ENCODE measurements at regions not wholly inside any gene's neighbourhood (a gene's known extent, or its start where the extent isn't known, plus 50 kb on each side); places are given as distances from the start of the nearest gene placed in this dataset.

DNA sequence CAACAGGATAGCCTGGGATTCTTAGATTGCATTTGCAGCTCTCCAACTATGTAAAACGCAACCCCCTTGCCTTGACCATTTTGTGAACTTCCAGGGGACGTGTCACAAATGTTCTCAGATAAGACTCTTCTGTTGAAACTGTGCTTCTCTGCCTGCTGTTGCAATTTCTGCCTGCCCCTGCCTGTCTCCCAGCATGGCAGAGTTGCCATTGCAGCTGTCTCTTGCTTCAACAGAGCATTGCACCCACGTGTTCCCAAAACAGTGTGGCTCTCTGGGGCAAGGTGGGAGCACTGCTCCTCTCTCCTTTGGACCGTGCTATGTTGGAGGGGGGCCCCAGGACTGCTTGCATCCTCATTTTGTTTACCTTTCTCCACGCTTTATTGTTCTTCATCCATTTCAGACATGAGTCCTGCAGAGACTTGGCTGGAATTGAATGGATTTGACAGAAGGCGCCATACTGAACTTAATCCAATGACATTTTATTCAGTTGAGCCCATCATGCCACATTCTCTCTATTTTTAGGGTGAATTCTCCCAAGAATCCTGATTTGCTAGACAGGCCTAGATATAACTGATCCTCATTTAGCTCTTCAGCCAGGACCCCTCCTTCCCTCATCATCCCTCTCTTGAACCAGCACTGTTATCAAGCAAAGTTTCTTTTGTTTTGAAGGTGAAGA, 90.7 kb downstream of the MAT2B start:
- Histone ChIP-seq H3K4me3 (ENCODE audit: low read depth in 1 of 5, low read length in 5 of 5) (no peak overlapping the region), H3K27ac (ENCODE audit: low read depth, low read length) (no peak overlapping the region), H3K9ac (ENCODE audit: low read length in 5 of 5) (no peak overlapping the region), H3K27me3 (ENCODE audit: control insufficient read depth in 5 of 5, insufficient read depth in 4 of 5, low read length in 5 of 5) (peaks cover 0 to 5% (median 0%) of the 10 kb centered on the region in 5 donors), H3K36me3 (ENCODE audit: control insufficient read depth in 5 of 5, insufficient read depth in 5 of 5, low read length in 5 of 5) (no peaks in the 10 kb centered on the region), H3K4me1 (ENCODE audit: control insufficient read depth in 5 of 5, insufficient read depth in 5 of 5, low read length in 5 of 5) (no peaks in the 10 kb centered on the region), H3K9me3 (ENCODE audit: control insufficient read depth in 5 of 5, low read length in 5 of 5) (no peaks in the 10 kb centered on the region)

DNA sequence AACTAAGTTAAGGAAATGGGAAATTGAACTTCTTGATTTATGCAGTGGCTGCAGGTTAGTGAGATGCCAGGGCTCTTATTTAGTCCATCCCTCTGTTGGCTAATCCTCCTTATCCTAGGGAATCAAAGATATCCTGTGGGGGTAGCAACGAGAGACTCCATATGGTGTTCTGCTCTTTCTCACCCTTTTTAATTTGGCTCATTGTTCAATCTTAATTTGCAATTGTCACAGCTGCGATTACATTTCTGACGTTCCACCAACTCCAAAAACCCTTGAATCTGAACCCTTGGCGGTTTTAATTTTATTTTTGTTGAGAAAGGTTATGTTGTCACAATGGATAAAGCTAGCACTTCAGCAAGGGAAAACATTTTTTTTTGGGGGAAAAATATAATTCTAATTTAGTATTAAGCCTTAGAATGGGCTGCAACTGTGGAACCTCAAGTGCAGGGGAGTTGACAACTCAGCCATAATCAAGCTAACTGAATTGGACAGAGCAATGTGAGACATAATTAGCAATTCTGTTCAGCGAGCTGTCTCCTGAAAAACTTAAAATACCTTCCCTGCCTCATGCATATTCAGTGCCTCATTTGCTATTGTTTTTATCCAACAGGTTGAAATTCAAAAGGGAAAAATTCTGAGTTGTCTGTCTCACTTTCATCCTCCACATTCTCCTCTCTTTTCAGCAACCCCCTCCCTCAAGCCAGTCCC, 91.3 kb downstream of the MAT2B start:
- Histone ChIP-seq H3K36me3 (ENCODE audit: control insufficient read depth in 5 of 5, insufficient read depth in 5 of 5, low read length in 5 of 5) (no peaks in the 10 kb centered on the region), H3K4me3 (ENCODE audit: low read depth in 1 of 5, low read length in 5 of 5) (no peak overlapping the region), H3K9ac (ENCODE audit: low read length in 5 of 5) (no peak overlapping the region), H3K27ac (ENCODE audit: low read depth, low read length) (no peak overlapping the region), H3K9me3 (ENCODE audit: control insufficient read depth in 5 of 5, low read length in 5 of 5) (no peaks in the 10 kb centered on the region), H3K4me1 (ENCODE audit: control insufficient read depth in 5 of 5, insufficient read depth in 5 of 5, low read length in 5 of 5) (no peaks in the 10 kb centered on the region), H3K27me3 (ENCODE audit: control insufficient read depth in 5 of 5, insufficient read depth in 4 of 5, low read length in 5 of 5) (peaks cover 0 to 5% (median 0%) of the 10 kb centered on the region in 5 donors)

DNA sequence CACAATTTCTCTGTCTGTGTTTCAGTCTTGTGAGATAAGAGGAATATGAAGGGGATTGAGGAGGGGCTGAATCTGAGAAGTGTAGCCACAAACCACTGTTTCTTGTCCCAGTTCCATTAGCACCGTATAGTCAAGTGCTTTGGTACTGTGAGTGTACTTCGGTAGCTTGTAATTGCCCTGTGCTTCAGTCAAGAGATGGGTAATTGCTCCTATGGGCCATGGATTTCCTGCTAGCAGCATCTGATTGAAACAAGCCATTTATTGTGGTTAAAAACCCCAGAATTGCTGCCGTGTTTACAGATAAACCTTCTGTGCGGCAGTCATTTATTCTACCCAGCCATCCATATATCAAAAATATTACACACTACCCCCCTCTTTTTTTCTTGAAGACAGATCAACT, 98.6 kb downstream of the MAT2B start:
- Histone ChIP-seq H3K9ac (ENCODE audit: low read length in 5 of 5) (no peak overlapping the region), H3K36me3 (ENCODE audit: control insufficient read depth in 5 of 5, insufficient read depth in 5 of 5, low read length in 5 of 5) (no peaks in the 10 kb centered on the region), H3K4me1 (ENCODE audit: control insufficient read depth in 5 of 5, insufficient read depth in 5 of 5, low read length in 5 of 5) (no peaks in the 10 kb centered on the region), H3K27me3 (ENCODE audit: control insufficient read depth in 5 of 5, insufficient read depth in 4 of 5, low read length in 5 of 5) (no peaks in the 10 kb centered on the region), H3K4me3 (ENCODE audit: low read depth in 1 of 5, low read length in 5 of 5) (no peak overlapping the region), H3K27ac (ENCODE audit: low read depth, low read length) (no peak overlapping the region), H3K9me3 (ENCODE audit: control insufficient read depth in 5 of 5, low read length in 5 of 5) (no peaks in the 10 kb centered on the region)

DNA sequence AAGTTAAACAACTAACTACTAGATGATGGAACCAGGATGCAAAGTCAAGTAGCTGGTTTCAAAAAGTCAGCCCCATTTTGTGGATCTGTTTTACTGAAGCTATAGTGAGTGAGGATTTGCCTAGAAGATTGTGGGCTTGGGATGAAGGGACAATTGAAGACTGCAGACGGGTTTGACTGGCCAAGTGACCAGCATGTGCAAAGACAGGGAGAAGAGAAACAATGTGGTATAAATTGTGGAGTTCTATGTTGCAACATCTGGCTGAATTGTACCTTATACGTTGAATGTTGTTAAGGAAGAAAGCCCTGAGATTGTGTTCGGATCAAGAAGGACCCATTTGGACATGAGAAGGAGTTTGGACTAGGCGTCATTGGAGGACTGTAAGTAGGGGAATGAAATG, 101.8 kb downstream of the MAT2B start:
- Histone ChIP-seq H3K27me3 (ENCODE audit: control insufficient read depth in 5 of 5, insufficient read depth in 4 of 5, low read length in 5 of 5) (no peaks in the 10 kb centered on the region), H3K9me3 (ENCODE audit: control insufficient read depth in 5 of 5, low read length in 5 of 5) (peaks cover 0 to 5% (median 0%) of the 10 kb centered on the region in 5 donors), H3K9ac (ENCODE audit: low read length in 5 of 5) (no peak overlapping the region), H3K36me3 (ENCODE audit: control insufficient read depth in 5 of 5, insufficient read depth in 5 of 5, low read length in 5 of 5) (no peaks in the 10 kb centered on the region), H3K4me3 (ENCODE audit: low read depth in 1 of 5, low read length in 5 of 5) (no peak overlapping the region), H3K4me1 (ENCODE audit: control insufficient read depth in 5 of 5, insufficient read depth in 5 of 5, low read length in 5 of 5) (no peaks in the 10 kb centered on the region), H3K27ac (ENCODE audit: low read depth, low read length) (no peak overlapping the region)

DNA sequence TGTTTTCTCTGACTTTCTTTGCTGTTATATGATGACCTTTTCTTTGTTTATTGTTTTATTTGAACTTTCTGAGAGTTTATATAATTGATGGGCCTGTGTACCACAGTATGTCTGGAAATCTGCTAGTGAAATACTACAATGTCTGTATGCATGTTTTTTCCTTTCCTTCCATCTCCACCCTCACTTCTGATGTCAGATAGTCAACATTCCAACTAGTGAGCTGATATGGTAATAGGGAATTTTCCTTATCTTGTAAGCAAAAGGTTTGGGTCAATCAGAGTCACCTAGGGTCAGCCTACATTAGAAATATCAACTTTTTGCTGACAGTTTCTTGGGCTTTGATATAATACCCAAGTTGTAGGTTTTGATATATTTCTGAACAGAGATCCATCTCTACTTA, 103.2 kb downstream of the MAT2B start:
- Histone ChIP-seq H3K27me3 (ENCODE audit: control insufficient read depth in 5 of 5, insufficient read depth in 4 of 5, low read length in 5 of 5) (no peaks in the 10 kb centered on the region), H3K4me3 (ENCODE audit: low read depth in 1 of 5, low read length in 5 of 5) (no peak overlapping the region)

DNA sequence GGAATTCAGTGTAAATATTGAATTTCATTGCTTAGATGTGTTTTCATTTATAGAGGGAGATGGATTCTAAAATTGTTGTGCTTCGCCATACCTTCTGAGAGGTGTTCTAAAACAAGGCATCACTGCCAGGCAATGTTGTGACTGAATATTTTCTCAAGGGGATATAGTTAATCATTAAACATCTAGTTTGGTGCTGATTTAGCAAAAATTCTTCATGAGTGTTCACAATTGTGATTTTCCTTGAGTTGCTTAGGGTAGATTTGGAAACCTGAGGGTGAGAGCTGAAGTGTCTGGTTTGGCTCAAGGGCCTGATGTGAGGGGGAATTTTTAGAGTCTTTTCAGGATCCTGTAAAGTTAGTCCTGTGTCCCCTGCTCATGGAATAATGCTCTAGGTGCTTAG, 104.5 kb downstream of the MAT2B start:
- Histone ChIP-seq H3K9ac (ENCODE audit: low read length in 5 of 5) (no peak overlapping the region), H3K36me3 (ENCODE audit: control insufficient read depth in 5 of 5, insufficient read depth in 5 of 5, low read length in 5 of 5) (no peaks in the 10 kb centered on the region), H3K9me3 (ENCODE audit: control insufficient read depth in 5 of 5, low read length in 5 of 5) (peaks cover 0 to 5% (median 0%) of the 10 kb centered on the region in 5 donors), H3K4me3 (ENCODE audit: low read depth in 1 of 5, low read length in 5 of 5) (no peak overlapping the region), H3K27me3 (ENCODE audit: control insufficient read depth in 5 of 5, insufficient read depth in 4 of 5, low read length in 5 of 5) (no peaks in the 10 kb centered on the region), H3K4me1 (ENCODE audit: control insufficient read depth in 5 of 5, insufficient read depth in 5 of 5, low read length in 5 of 5) (no peaks in the 10 kb centered on the region), H3K27ac (ENCODE audit: low read depth, low read length) (no peak overlapping the region)

More for the DNA sequence above, 103.2 kb downstream of the MAT2B start:
- no peak overlapping the region for H3K27ac ChIP-seq (ENCODE audit: low read depth, low read length)
- no peaks in the 10 kb centered on the region for H3K36me3 ChIP-seq (ENCODE audit: control insufficient read depth in 5 of 5, insufficient read depth in 5 of 5, low read length in 5 of 5)
- no peaks in the 10 kb centered on the region for H3K4me1 ChIP-seq (ENCODE audit: control insufficient read depth in 5 of 5, insufficient read depth in 5 of 5, low read length in 5 of 5)
- H3K9me3 ChIP-seq (ENCODE audit: control insufficient read depth in 5 of 5, low read length in 5 of 5), result peaks cover 0 to 5% (median 0%) of the 10 kb centered on the region in 5 donors
- no peak overlapping the region for H3K9ac ChIP-seq (ENCODE audit: low read length in 5 of 5)

DNA sequence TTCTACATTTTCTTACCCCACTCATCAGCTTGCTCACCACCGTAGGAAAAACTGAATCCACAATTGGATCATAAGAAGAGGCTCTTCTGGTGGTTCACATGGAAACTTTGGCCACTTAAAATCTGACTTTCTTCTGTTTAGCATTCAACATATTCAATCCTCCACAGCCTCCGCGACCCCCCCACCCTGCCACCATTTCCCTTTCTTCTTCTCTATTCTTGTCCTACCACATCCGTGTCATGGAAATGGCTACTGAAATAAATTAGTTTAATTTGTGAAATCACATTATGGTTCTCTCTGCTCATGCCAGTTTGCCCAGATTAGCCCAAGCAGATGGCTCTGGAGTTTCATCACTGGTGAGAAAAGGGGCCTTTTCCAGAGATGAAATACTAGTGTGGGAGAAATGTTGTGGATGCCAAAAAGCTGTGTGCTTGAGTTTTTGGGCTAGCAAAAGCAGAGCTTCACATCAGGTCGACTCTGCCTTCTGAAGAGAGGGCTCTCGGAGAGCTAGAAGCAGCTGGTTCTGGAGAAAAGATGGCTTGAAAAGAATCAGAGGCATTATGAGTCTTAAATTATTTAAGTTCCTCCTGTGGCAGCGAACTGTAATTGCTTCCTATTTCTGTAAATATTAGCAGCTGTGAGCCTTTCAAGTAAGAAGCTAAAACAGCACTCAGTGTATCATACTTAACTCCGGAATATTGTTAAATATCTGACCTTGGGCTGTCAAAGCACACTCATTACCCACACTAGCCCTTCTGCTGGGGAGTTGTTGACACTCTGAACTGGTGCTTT, 107.1 kb downstream of the MAT2B start:
- Histone ChIP-seq H3K4me3 (ENCODE audit: low read depth in 1 of 5, low read length in 5 of 5) (no peak overlapping the region), H3K27ac (ENCODE audit: low read depth, low read length) (no peak overlapping the region), H3K9ac (ENCODE audit: low read length in 5 of 5) (no peak overlapping the region), H3K36me3 (ENCODE audit: control insufficient read depth in 5 of 5, insufficient read depth in 5 of 5, low read length in 5 of 5) (no peaks in the 10 kb centered on the region), H3K27me3 (ENCODE audit: control insufficient read depth in 5 of 5, insufficient read depth in 4 of 5, low read length in 5 of 5) (no peaks in the 10 kb centered on the region), H3K4me1 (ENCODE audit: control insufficient read depth in 5 of 5, insufficient read depth in 5 of 5, low read length in 5 of 5) (no peaks in the 10 kb centered on the region), H3K9me3 (ENCODE audit: control insufficient read depth in 5 of 5, low read length in 5 of 5) (peaks cover 0 to 5% (median 0%) of the 10 kb centered on the region in 5 donors)

DNA sequence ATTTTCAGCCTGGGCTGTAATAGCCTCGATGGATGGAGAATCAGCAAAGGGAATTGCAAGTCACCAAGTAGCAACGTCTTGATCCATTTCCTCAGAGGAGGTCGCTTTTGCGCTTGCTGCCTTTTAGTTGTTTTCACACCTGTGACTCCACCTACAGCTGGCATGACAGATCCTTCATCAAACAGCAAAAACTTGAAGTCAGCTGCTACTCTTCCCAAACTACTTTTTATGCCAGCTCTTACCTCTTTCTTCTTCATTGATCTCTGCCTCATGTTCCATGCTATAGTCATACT, 107.7 kb downstream of the MAT2B start:
- Histone ChIP-seq H3K4me1 (ENCODE audit: control insufficient read depth in 5 of 5, insufficient read depth in 5 of 5, low read length in 5 of 5) (no peaks in the 10 kb centered on the region), H3K9me3 (ENCODE audit: control insufficient read depth in 5 of 5, low read length in 5 of 5) (peaks cover 0 to 5% (median 0%) of the 10 kb centered on the region in 5 donors), H3K9ac (ENCODE audit: low read length in 5 of 5) (no peak overlapping the region), H3K36me3 (ENCODE audit: control insufficient read depth in 5 of 5, insufficient read depth in 5 of 5, low read length in 5 of 5) (no peaks in the 10 kb centered on the region), H3K27ac (ENCODE audit: low read depth, low read length) (no peak overlapping the region), H3K27me3 (ENCODE audit: control insufficient read depth in 5 of 5, insufficient read depth in 4 of 5, low read length in 5 of 5) (no peaks in the 10 kb centered on the region), H3K4me3 (ENCODE audit: low read depth in 1 of 5, low read length in 5 of 5) (no peak overlapping the region)

DNA sequence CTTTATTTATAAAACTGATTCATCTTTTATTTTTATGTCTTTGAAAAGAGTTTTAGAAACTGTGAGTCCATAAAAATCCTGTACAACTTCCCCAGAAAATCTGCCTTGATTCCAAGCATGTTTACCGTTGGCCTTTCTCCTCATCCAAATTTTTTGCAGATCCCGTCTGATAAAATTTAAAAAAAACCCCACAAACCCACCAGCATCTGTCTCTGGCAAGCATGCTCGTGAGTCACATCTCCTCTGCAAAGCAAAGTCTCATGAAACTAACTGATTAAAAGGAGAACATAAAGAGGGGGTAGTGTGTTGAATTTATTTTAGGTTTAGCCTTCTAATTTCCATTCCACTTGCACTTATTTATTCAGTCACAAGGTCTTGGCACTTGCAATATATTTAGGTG, 109.4 kb downstream of the MAT2B start:
- no peak overlapping the region for H3K9ac ChIP-seq (ENCODE audit: low read length in 5 of 5)
- H3K27me3 ChIP-seq (ENCODE audit: control insufficient read depth in 5 of 5, insufficient read depth in 4 of 5, low read length in 5 of 5), result no peaks in the 10 kb centered on the region
- H3K4me1 ChIP-seq (ENCODE audit: control insufficient read depth in 5 of 5, insufficient read depth in 5 of 5, low read length in 5 of 5), result no peaks in the 10 kb centered on the region
- H3K9me3 ChIP-seq (ENCODE audit: control insufficient read depth in 5 of 5, low read length in 5 of 5), result peaks cover 0 to 5% (median 0%) of the 10 kb centered on the region in 5 donors
- no peak overlapping the region for H3K27ac ChIP-seq (ENCODE audit: low read depth, low read length)
- no peak overlapping the region for H3K4me3 ChIP-seq (ENCODE audit: low read depth in 1 of 5, low read length in 5 of 5)
- no peaks in the 10 kb centered on the region for H3K36me3 ChIP-seq (ENCODE audit: control insufficient read depth in 5 of 5, insufficient read depth in 5 of 5, low read length in 5 of 5)

DNA sequence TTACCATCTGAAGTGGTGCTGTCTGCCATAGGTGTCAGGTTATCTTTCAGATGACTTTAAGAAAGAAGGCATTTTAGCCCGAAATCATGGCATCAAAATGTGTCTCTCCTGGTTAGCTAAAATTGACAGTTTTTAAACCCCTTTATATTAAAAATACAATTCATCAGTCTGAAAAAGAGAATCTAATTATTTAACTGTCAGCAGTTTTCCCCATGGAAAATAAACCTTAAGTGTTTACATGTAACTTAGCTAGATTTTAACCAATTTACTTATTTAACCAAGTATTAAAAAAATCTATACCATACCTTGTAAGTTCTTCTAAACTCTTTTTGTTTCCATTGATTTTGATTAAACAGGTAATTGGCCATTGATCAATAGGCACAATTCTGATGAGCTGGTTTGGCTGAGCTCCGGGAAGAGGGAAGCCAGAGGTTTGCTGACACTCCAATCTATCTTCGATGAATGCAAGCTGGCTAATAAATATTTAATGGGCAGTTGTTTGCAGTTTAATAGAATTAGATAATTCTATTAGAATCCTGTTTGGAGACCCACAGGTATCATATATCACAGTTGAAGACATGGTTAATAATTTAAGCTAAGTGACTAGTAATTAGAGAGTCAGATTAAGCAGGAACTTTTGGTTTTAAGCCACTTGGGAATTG, 114.0 kb downstream of the MAT2B start:
- Histone ChIP-seq H3K27me3 (ENCODE audit: control insufficient read depth in 5 of 5, insufficient read depth in 4 of 5, low read length in 5 of 5) (no peaks in the 10 kb centered on the region), H3K9me3 (ENCODE audit: control insufficient read depth in 5 of 5, low read length in 5 of 5) (no peaks in the 10 kb centered on the region), H3K4me3 (ENCODE audit: low read depth in 1 of 5, low read length in 5 of 5) (no peak overlapping the region), H3K27ac (ENCODE audit: low read depth, low read length) (no peak overlapping the region), H3K9ac (ENCODE audit: low read length in 5 of 5) (no peak overlapping the region), H3K36me3 (ENCODE audit: control insufficient read depth in 5 of 5, insufficient read depth in 5 of 5, low read length in 5 of 5) (no peaks in the 10 kb centered on the region), H3K4me1 (ENCODE audit: control insufficient read depth in 5 of 5, insufficient read depth in 5 of 5, low read length in 5 of 5) (no peaks in the 10 kb centered on the region)

Measured in subcutaneous abdominal adipose tissue (tissue), 5 donors.